HG03039 (cell line): ENCODE measurements at regions not wholly inside any gene's neighbourhood (a gene's known extent, or its start where the extent isn't known, plus 50 kb on each side); places are given as distances from the start of the nearest gene placed in this dataset.
"Not testable (repeated sequence)": the region's sequence is repeated elsewhere in the genome, so short reads cannot be mapped to it uniquely, and the experiment has no call there.

ENCODE experiments used
- ATAC-seq: cut with Tn5 transposase; IDR thresholded peaks from one replicate; pipeline ENCODE4 v1.9.1; 2021; ENCODE audit warnings: mild to moderate bottlenecking, moderate library complexity; ENCODE audit not compliant: unreplicated experiment

GRCh38 chr3:162498626-162499025 is 1002.0 kb downstream of the OTOL1 start:
- ATAC-seq = no peak

GRCh38 chr3:162507397-162507796 is 1010.8 kb downstream of the OTOL1 start:
- ATAC-seq = no peak

- ATAC-seq = no peak
Measured at GRCh38 chr3:162512488-162512887, 1015.9 kb downstream of the OTOL1 start.

- no peak for ATAC-seq
Measured at GRCh38 chr3:162517110-162517509, 1020.5 kb downstream of the OTOL1 start.

- ATAC-seq = no peak
Measured at GRCh38 chr3:162521669-162522068, 1025.1 kb downstream of the OTOL1 start.

- ATAC-seq = no peak
Measured at GRCh38 chr3:162525066-162525742, 1028.6 kb downstream of the OTOL1 start.

- no peak for ATAC-seq
Measured at GRCh38 chr3:162525771-162526170, 1029.2 kb downstream of the OTOL1 start.

GRCh38 chr3:162534431-162534830 is 1037.8 kb downstream of the OTOL1 start:
- no peak for ATAC-seq

GRCh38 chr3:162538491-162538890 is 1041.9 kb downstream of the OTOL1 start:
- ATAC-seq = no peak

- ATAC-seq = no peak
Measured at GRCh38 chr3:162538906-162539305, 1042.3 kb downstream of the OTOL1 start.

- ATAC-seq = no peak
Measured at GRCh38 chr3:162540421-162540820, 1043.8 kb downstream of the OTOL1 start.

GRCh38 chr3:162541923-162542322 is 1045.3 kb downstream of the OTOL1 start:
- ATAC-seq = no peak

GRCh38 chr3:162544246-162544645 is 1047.6 kb downstream of the OTOL1 start:
- no peak for ATAC-seq

- ATAC-seq = no peak
Measured at GRCh38 chr3:162546910-162547309, 1050.3 kb downstream of the OTOL1 start.

- no peak for ATAC-seq
Measured at GRCh38 chr3:162547321-162547720, 1050.7 kb downstream of the OTOL1 start.

- ATAC-seq = no peak
Measured at GRCh38 chr3:162555761-162556160, 1059.2 kb downstream of the OTOL1 start.

- no peak for ATAC-seq
Measured at GRCh38 chr3:162558016-162558415, 1061.4 kb downstream of the OTOL1 start.

GRCh38 chr3:162568706-162569105 is 1072.1 kb downstream of the OTOL1 start:
- ATAC-seq = no peak

- no peak for ATAC-seq
Measured at GRCh38 chr3:162569314-162569713, 1072.7 kb downstream of the OTOL1 start.

- no peak for ATAC-seq
Measured at GRCh38 chr3:162584986-162585385, 1088.4 kb downstream of the OTOL1 start.

GRCh38 chr3:162586591-162586990 is 1090.0 kb downstream of the OTOL1 start:
- ATAC-seq = no peak

- ATAC-seq = no peak
Measured at GRCh38 chr3:162597226-162597625, 1100.6 kb downstream of the OTOL1 start.

- ATAC-seq = not testable (repeated sequence)
Measured at GRCh38 chr3:162598500-162598899, 1101.9 kb downstream of the OTOL1 start.
